NCI-H1092 (cell line): ENCODE measurements at regions not wholly inside any gene's neighbourhood (a gene's known extent, or its start where the extent isn't known, plus 50 kb on each side); places are given as distances from the start of the nearest gene placed in this dataset.
A peak's percentile ranks its signal among the peaks of the same experiment; 100 is the strongest.

Source experiments
- DNase-seq: peaks from one replicate; lab custom pipeline; 2025; lab: John Stamatoyannopoulos, UW

DNA sequence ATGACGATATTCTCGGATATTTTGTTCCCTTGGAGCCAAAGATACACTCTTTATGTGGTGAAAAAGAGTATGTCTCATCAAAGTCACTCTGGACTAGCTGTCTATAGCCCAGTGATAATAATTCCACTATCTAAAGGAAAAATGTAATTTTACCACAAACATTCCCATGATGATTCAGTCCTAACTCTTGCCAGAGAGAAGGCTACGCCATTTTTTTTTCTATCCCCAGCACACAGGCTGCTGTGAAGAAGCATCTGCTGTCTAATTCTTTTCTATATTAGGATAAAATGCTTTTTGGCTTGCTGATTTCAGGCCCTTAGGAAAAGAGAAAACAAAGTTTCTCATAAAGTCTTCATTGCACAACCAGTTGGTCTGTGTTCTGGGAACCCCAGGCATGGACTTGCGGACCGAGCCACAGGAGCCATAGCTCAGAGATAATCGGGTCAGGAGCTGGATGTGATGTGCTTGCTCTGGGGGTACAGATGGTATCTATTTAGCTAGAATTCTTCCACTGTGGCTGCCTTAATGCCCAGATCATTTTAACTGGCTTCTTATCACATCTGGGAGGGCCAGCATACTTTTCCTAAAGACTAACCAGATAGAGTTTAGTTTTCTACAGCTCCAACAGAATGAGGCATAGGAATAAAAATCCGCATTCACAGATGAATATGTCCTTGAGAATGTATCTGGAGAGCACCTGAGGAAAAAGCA, 683.7 kb upstream of the ID4 start:
- no peak for DNase-seq

DNA sequence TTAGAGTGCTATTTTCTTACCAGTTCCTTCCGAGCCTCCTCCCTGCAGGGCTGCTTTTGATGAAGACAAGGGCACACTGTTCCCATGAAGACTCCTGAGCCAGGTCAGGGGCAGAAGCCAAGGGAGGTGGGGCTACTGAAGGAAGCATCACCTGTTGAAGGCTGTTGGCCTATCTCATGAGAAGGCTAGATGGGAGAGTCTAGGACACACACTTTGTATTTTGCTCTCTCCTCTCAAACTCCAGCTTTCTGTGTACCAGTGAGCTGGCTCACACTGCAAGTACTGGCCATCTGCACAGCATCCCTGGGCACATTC, 683.2 kb upstream of the ID4 start:
- no peak for DNase-seq

DNA sequence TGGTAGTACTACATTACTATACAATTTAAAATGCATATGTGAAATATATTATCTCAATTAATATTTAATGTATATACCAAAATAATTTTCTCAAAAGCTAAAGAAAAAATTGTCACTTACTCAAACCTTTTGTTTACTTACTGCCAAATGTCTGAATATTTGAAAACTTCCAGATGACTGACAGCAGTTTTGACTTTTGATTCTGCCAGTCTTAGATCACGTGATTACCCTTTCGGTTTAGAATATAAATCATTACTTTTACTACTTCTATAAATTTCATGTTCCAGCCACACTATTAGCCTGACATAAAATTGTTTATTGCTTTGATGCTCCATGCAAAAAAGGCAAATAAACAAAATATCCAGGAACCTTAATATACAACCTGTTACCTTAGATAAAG, 680.7 kb upstream of the ID4 start:
- no peak for DNase-seq

DNA sequence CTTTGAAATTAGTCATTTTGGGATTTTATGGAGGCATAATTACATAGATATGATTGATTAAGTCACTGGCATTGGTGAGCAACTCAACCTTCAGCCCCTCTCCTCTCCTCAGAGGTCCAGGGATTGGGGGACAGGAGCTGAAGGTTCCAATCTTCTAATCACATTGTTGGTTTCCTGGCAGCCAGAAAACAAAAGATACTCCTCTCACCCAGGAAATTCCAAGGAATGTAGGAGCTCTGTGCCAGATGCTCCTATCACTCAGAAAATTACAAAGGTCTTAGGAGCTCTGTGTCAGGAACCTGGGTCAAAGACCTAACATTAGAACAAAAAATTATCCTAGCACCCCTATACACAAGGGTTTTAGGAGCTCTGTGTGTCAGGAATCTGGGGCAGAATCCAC, 679.7 kb upstream of the ID4 start:
- no peak for DNase-seq

DNA sequence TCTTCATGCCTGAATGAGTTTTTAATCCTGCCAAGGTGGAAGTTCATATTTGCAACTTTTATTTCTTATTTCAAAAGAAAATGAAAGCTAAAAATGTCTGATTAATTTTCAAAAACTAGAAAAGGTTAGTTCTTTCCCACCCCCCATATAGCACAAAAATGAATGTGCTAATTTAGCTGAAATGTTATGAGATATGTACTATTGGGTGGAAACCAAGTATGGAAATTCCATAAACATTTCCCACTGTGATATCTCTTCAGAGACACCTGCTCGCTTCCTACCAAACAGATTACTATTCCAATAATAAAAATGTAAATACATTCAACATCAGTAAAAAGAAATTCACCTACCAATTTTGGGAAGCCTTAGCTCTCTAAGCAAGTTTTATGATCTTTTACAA, 678.6 kb upstream of the ID4 start:
- no peak for DNase-seq

DNA sequence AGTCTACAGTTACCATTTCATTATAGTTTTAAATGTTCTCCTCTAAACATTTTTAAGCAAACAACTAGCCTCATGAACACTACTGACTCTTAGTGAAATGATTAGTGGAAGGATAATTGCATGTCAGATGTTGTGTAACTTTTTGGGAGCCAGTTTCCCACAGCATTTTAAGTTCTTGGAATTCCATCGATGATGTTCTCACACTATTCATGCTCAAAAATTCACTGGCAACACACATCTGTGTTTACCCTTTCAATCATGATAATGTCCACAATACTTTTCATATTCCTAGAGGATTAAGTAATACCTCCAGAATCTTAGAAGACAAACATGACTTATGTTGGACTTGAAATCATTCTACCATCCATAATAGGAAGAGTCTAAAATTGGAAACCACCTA, 678.1 kb upstream of the ID4 start:
- DNase-seq, result no peak

DNA sequence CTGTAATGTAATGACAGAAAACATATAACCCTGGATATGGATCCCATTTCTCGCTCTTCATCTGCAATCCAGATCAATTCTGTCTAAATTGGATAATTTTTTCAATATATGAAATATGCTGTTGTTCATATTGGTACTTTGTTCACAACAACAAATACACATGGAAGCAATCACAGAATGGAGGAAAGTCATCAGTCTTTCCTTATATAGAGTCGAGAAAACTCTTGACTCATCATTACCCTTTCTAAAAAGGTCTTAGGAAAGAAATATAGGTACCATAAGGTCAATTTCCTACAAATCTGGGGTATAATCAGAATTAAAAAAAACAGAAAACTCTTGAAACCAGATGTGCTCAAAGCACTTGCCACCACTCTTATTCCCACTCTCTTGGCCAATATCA, 677.6 kb upstream of the ID4 start:
- DNase-seq, result no peak

DNA sequence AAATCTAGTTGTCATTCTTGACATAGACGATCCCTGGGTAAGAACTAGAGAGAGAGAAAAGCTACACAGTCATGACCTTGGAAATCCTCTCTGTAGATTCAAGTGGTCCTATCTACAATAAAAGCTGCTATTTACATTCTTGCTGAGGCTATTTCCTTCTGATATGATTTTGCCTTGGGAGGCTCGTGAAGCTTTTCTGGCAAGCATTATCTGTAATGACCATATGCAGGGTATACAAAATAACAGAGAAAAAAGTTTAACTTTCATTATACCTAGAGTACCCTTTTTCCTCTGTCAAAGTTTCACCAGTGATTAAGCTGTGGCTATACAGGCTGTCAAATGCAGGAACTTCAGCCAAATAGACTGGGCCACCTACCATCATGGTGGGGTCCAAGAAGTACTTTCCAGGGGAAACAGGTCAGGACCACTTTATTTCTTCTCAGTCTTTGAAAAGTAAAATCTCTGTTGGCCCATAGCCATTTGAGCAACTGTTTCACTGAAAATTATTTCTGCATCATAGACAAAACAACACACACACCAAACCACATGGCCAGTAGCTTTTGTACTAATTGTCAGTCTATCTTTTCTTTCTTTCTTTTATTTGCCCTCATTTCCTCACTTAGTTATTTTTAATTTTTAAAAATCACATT, 677.0 kb upstream of the ID4 start:
- no peak for DNase-seq

DNA sequence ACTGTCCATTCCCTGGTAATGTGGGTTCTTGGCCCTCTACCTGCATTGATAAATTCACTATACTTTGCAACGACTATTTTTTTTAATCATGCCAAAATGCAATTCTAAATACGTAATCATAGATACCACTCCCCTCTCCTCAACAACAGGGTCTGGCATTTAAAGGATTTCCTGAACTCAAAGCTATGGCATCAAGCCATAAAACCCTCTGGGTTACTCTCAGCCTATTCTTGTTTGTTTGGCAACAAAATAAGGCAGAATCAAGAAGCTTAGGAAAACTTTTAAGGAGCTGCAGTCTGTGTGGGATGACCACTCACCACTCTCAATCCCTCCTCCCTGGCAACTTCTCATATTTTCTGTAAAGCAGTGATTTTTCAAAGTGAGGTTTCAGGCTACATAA, 669.9 kb upstream of the ID4 start:
- DNase-seq, result no peak

DNA sequence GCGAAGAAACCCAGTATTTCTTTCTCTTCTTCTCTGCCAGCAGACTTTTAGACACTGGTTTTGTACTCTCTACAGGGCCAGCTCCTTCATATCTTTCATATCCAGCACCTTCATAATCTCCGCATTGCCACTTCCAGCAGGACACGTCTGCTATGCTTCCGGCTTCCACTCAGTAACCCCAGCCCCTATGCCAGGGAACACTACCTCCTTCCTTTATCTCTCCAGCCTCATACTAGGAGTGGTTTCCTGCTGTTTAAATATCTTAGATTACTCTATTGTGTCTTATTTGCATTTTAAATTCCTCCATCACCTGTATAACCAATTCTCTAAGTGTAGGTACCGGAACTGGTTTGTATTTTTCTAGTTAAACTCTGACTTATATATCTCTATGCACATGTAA, 667.8 kb upstream of the ID4 start:
- no peak for DNase-seq

DNA sequence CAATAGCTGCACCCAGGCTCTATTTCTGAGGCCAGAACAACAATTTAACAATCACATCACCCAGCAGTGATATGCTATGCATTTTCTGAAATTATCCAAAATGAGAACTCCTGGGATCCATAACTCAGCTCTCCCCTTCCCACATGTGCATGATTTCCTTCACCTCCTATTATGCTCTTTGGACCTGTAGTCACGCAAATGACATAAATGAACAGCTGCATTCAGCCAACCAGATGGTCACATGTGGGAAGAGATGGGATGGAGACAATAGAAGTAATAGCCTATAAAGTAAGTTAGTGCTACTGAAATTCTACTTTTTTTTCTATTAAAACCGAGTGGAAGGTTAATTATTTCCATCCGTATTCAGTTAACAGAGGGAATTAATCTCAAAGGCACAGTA, 662.1 kb upstream of the ID4 start:
- no peak for DNase-seq

DNA sequence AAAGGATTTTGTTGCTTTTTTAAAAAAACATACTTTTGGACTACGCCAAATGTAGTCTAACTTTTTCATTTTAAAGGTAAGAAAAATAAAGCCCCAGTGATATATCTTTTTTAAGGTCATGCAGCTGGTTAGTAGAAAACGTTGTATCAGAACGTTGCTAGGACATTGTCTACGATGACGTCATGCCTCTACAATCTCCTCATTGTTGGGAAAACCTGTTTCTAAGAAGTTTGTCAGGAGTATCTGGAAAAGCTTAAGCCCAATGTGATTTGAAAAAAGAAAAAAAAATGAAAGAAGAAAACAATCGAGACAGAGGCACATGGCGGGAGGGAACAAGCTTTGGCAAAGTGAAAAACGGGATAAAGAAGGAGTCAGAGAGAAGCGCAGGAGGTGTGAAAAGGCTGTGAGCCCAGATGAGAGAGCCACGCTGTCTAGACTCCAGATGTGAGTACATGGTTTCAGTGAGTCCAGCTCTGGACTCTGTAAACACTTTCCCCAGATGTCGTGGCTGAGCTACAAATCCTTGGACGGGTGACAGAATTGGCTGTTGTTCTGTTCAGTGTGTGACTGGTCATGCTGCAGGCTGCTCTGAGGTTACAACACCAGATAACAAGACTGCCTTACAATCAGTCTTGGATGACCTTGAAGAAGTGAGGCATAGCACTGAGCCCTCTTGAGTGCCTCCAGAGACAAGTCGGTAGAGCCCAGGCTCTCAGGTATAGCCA, 656.7 kb upstream of the ID4 start:
- DNase-seq, result no peak

DNA sequence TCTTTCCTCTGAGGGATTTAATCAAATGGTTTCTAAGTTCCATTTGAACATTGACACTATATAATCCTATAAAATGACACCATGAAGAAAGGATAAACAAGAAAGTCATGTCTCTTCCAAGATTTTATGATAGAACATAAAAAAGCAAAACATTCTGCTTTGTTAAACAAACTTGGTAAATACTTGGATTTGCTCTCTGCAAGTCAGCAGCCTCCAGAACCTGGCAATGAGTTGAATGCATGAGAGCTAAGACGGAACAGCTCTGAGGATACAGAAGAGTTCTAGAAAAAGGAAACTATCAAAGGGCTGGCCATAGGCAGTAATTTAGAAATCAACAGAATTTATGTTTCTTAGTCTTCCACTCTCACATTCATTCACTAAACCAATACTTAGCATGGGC, 656.0 kb upstream of the ID4 start:
- no peak for DNase-seq

DNA sequence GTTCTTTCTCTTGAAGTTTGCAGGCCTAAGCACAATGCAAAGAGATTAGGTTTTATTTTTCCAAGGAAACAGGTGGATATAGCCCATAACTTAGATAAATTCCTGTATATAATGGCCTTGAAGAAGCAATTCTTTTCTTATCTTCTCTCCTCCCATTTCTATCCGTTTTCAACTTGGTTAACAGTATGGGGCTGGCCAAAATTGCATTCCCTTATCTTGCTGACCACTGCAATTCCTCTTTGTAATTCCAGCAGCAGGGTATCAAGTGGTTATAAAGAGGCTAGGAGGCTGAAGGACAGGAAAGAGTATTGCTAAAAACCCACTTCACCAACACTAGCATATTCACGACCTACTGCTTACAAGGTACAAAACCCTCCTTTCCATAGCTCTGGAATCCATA, 643.5 kb upstream of the ID4 start:
- no peak for DNase-seq

DNA sequence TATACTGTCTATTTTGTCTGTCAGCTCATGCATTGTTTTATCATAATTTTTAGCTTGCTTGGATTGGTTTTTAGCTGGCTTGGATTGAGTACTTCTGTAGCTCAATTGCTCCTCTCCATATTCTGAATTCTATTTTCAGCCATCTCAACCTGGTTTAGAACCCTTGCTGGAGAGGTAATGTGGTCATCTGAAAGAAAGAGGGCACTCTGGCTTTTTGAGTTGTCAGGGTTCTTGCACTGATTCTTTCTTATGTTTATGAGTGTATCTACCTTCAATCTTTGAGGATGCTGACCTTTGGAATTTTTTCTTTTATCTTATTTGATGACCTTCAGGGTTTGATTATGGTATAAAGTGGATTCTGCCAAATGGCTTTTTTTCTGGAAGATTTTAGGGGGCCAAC, 632.7 kb upstream of the ID4 start:
- DNase-seq, result no peak

DNA sequence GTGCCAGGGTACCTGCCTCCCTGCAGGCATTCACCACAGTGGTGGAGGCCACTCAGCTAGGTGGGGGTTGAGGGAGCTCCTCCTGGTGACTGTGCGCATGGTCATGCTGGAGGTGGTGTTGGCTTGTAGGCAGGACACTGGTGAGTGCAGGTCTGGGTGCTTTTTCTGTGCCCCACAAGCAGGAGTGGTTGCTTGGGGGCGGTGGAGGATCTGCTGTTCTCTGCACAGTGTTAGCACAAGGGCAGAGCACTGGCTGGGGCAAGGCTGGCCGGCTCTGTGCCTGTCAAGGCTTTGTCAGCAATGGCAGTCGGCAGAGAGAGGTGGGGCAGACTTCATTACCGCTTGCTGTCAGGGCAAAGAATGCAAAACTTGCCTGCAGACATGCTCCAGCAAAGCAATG, 632.1 kb upstream of the ID4 start:
- DNase-seq, result no peak

DNA sequence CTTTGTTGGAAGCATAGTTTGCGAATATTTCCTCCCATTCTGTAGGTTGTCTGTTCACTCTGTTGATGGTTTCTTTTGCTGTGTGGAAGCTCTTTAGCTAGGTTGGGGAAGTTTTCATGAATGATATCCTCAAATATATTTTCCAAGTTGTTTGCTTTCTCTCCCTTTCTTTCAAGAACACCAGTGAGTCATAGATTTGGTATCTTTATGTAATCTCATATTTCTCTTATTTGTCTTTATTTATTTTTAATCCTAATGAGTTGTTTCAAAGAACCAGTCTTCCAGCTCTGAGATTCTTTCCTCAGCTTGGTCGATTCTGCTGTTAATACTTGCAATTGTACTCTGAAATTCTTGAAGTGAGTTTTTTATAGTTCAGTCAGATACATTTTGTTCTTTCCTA, 628.0 kb upstream of the ID4 start:
- DNase-seq, result no peak

DNA sequence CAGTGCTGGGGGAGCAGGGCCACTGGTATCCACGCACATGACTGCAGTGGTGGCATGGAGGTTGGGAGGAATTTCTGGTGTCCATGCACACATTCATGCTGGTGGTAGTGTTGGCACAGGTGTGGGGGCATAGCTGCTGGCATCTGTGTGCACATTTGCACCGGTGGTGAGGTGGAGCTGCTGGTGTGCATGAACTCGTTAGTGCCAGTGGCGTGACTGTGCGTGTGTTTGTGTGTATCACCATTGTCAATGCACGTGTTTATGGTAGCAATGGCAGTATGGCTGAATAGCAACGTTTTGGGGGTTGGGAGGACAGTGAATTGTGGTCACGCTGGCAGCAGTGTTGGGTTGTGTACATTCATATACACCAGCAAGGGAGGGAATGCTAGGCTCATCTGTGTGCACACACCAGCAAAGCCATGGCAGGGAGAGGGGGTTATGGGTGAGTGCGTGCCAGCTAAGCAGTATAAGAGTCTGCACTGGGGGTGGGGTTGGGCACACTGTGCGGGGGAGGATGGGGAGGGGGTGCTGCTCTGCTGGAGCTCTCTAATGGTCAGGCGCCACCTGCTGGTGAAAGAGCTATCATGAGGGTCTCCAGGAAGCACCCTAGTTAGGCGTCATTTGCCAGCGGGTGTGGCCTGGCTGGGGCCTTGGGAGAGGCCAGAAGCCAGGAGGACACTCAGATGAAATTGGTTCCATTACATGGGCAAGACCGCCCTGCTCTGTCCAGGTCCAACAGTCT, 626.1 kb upstream of the ID4 start:
- no peak for DNase-seq

DNA sequence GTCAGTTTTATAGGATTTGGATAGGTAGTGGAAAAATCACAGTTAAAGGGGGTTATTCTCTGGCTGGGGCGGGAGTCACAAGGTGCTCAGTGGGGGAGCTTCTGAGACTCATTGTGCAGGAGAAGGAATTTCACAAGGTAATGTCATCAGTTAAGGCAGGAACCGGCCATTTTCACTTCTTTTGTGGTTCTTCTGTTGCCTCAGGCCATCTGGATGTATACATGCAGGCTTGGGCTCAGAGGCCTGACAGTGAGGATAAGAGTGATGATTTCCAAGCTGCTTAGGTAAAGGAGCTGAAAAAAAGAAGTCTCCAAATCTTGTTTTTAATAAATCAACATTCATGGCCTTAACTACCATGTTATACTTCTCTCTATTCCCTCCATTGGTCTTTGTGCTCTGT, 622.9 kb upstream of the ID4 start:
- no peak for DNase-seq

DNA sequence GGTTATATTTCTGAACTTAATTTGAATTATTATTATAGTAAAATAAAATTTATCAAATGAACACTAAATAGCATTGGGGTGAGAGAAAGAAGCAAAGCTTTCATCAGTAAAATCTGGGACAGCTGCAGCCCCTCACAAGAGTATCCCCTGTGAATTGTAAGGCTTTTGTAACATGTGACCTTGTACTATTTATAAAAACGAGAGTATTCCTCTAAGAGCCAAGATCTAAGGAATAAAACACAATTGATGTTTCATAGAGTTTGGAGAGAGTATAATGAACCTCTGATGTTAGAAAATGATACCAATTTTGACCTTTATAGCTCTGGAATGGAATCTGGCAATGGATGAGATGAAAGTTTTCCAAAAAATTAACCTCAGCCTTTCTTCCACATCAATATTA, 617.2 kb upstream of the ID4 start:
- DNase-seq, result no peak

DNA sequence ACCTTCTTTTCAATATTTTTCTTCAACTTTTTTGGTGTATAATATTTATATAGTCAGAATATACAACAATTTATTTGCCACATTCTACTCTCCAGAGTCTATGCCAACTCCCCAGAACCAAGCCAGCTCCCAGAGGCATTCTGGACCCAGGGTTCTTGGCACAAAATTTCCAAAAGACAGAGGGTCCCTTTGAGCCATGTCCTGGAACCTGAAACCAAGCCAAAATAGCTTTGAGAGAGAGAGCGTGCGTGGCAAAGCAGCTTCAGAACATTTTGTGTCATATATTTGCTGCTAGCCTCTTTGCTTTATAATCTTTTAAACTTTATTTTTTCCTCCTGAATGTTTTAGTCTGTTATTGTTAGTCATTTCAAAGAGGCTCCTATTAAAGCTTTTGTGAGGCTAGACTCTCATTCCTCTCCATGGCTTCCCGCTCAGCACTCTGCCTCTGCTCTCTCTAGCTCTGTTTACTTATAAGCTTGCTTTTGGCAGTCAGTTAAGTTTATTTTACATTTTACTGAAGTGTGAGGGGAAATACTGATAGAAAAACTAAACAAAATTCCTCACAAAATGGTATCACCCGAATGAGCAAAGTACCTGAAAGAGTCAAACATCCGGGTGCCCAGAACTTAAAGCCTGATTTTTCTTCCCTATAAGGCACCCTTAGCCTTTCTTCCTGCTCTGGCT, 605.1 kb upstream of the ID4 start:
- peak; percentile 64 for DNase-seq

DNA sequence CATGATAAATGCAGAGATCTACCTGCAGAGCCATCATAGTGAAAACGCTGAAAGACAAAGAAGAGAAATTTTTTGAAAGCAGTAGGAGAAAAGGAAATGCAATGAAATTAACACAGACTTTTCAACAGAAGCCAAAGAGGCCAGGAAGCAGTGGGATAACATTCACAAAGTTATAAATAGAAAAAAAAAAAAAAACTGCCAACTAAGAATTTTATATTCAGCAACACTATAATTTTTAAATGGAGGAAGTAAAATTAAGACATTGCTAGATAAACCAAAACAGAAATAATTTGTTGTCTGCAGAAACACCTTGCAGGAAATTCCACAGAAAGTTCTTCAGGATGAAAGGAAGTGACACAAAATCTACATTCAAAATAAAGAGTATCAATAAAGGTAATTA, 591.5 kb upstream of the ID4 start:
- no peak for DNase-seq
